COLO668 (cell line): ENCODE measurements at regions not wholly inside any gene's neighbourhood (a gene's known extent, or its start where the extent isn't known, plus 50 kb on each side); places are given as distances from the start of the nearest gene placed in this dataset.

Experiments
- DNase-seq: peaks from one replicate; lab custom pipeline; 2025; ENCODE audit not compliant: unreplicated experiment; lab: John Stamatoyannopoulos, UW

DNA sequence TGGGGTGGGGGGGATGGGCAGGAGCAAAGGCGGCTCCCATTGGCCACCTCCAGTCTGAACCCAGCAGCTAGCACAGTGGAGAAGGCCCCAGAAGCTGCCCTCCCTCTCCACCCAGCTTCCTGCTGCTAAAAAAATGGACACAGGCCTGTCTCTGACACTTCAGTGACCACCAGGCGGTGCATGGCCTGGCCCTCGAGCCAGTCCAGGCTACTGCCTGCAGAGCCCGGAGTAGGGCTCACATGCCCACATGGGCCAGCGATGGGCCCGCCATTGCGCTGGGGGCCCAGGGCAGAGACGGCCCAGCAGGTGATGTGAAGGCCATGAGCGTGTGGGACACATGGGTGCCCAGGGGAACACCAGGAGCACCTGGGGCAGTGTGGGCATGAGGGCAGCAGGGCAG is 52.1 kb upstream of the NOTCH1 start:
- DNase-seq, result no peak

DNA sequence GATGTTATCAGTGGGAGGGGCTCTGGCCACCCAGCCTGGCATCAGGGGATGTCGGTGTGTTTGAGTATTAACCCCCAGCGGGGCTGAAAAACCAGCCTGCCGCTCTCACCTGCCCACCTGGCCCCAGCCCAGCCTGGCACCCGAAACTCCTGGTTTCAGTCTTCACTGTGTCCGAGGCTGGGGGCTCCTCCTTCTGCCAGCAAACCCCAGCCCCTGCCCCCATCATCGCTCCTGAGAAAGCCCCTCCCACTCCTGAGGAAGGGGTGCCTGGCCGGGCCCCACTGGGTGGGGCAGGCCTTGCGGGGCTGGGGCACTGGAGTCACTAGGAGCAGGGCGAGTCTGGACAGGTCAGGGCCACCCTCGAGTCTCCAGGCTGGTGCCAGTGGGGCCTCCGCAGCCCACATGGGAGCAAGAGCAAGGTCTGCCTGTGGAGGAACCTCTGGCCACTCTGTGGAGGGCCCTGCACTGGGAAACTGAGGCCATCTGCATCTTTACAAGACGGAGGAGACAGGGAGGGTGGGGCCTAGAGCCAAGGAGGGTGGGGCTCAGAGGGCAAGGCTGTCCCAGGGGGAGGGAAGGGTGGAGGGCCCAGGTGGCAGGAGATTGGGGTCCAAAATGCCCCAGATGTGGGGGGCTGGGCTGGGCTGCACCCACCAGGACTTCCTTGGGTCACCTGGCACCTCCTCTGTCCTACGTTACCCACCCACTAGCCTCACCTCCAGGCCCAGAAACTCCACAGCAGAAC is 51.5 kb upstream of the NOTCH1 start:
- no peak for DNase-seq

GRCh38 chr9:136596630-136597031 is 50.8 kb upstream of the NOTCH1 start:
- no peak for DNase-seq

- DNase-seq, result no peak
Observed at GRCh38 chr9:136596217-136596616, 50.4 kb upstream of the NOTCH1 start.

DNA sequence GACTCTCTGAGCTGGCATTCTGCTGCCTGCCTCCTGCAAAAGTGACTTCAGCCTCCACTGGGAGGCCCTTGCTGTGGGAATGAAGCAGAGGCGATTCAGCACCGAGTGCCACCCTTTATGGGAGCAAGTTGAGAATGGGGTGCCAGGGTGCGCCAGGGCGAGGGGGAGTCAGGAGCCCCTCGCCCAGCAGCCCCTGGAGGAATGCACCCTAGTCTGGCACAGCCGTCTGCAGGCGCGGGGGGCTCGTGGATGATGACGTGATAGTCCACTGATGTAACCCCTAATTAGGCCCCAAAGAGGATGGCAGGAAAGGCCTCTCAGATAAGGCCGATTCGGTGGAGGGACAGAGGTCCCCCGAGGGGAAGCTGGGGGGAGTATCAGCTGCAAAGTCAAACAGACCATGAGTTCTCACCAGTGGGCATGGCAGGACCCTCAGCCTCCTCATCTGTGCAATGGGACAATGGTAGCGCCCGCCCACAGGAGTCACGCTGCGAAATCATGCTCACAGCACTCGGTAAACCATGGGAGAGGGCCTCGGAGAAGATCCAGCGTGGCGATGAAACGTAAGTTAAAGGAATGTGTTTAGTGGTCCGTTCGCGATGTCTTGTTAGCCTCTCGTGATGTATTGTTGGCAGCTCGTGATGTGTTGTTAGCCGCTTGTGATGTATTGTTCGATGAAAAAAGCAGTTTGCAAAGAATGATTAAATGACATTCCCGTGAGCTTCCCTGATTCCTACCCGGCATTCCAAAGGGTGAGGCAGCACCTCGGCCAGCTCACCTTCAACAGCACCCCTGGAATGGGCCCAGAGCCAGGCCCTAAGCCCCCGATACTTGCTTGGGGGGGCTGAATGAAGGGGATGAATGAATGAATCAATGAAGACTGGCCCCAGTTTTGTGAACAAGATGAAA is 49.7 kb upstream of the NOTCH1 start:
- DNase-seq, result no peak
